Fibroblast of lung (primary cell): ENCODE measurements at regions not wholly inside any gene's neighbourhood (a gene's known extent, or its start where the extent isn't known, plus 50 kb on each side); places are given as distances from the start of the nearest gene placed in this dataset.

ENCODE experiments used
- CTCF ChIP-seq, 2 donors: IDR thresholded peaks in 1 of 2; conservative IDR thresholded peaks in 1 of 2; 1 replicate in 1 of 2; 2 replicates in 1 of 2; pipeline ENCODE4 v1.5.1; 2011 to 2012; ENCODE audit warnings: low read length in 2 of 2, control low read depth in 1 of 2, inconsistent platforms in 1 of 2, low read depth in 1 of 2, mild to moderate bottlenecking in 1 of 2
- EZH2 ChIP-seq: IDR thresholded peaks from 2 replicates; pipeline ENCODE4 v1.5.1; 2012; ENCODE audit warnings: low read length, control low read depth, mild to moderate bottlenecking; ENCODE audit errors: missing control alignments

GRCh38 chr11:109140857-109141515 is 281.0 kb upstream of the C11orf87 start:
- no peak for TF ChIP-seq CTCF (conservative IDR thresholded peaks at IDR 0.05 in 1 of 2, IDR thresholded peaks at IDR 0.05 in 1 of 2; ENCODE audit: low read depth in 1 of 2, low read length in 2 of 2)
- no peak for TF ChIP-seq EZH2
